Keratinocyte (primary cell): ENCODE measurements at regions not wholly inside any gene's neighbourhood (a gene's known extent, or its start where the extent isn't known, plus 50 kb on each side); places are given as distances from the start of the nearest gene placed in this dataset.

ENCODE experiments used
- DNase-seq: peaks from one replicate; pipeline ENCODE4 v3.0.0-alpha.2; 2011; ENCODE audit warnings: low read depth, missing footprints, low spot score
- FAIRE-seq: peaks from 2 replicates; lab custom pipeline; 2011; peaks lifted over from hg19 to GRCh38; lab: Jason Lieb, UNC
- H2AFZ ChIP-seq: 2 replicates; pipeline ENCODE4 v1.6.0; 2012; ENCODE audit warnings: low read length, control low read depth, inconsistent platforms; ENCODE audit not compliant: control insufficient read depth
- H3K27ac ChIP-seq: 2 replicates; pipeline ENCODE4 v1.5.1; 2011; ENCODE audit warnings: low read length; ENCODE audit not compliant: control insufficient read depth, insufficient read depth
- H3K27me3 ChIP-seq: 3 replicates; pipeline ENCODE4 v1.6.0; 2011; ENCODE audit warnings: low read length; ENCODE audit not compliant: control insufficient read depth, insufficient read depth; ENCODE audit errors: extremely low read depth
- H3K36me3 ChIP-seq, 2 experiments: 2 replicates in 1 of 2; 3 replicates in 1 of 2; pipeline ENCODE4 v1.5.1; 2011; ENCODE audit warnings: low read length in 2 of 2, mild to moderate bottlenecking in 1 of 2; ENCODE audit not compliant: control insufficient read depth in 2 of 2, insufficient read depth in 2 of 2; ENCODE audit errors: extremely low read depth in 1 of 2
- H3K4me1 ChIP-seq: 3 replicates; pipeline ENCODE4 v1.5.1; 2011; ENCODE audit warnings: low read length; ENCODE audit not compliant: control insufficient read depth, insufficient read depth; ENCODE audit errors: extremely low read depth
- H3K4me2 ChIP-seq: 3 replicates; pipeline ENCODE4 v1.6.0; 2011; ENCODE audit warnings: low read depth, low read length; ENCODE audit not compliant: control insufficient read depth, insufficient read depth; ENCODE audit errors: extremely low read depth
- H3K4me3 ChIP-seq, 3 experiments: fragments of 200-600 bp in 1 of 3; sonication (generic) in 1 of 3; 2 replicates in 2 of 3; 3 replicates in 1 of 3; pipeline ENCODE4 v1.5.1; 2011 to 2016; ENCODE audit warnings: low read length in 3 of 3, mild to moderate bottlenecking in 3 of 3, control low read depth in 2 of 3, inconsistent platforms in 1 of 3, low read depth in 1 of 3, mixed read lengths in 1 of 3, mixed run types in 1 of 3, moderate library complexity in 1 of 3; ENCODE audit not compliant: control insufficient read depth in 2 of 3, insufficient read depth in 2 of 3; ENCODE audit errors: extremely low read depth in 1 of 3
- H3K79me2 ChIP-seq: 2 replicates; pipeline ENCODE4 v1.6.0; 2012; ENCODE audit warnings: low read length; ENCODE audit not compliant: control insufficient read depth, insufficient read depth
- H3K9ac ChIP-seq: 3 replicates; pipeline ENCODE4 v1.6.0; 2011; ENCODE audit warnings: low read length; ENCODE audit not compliant: control insufficient read depth, insufficient read depth; ENCODE audit errors: extremely low read depth
- H3K9me1 ChIP-seq: 3 replicates; pipeline ENCODE4 v1.6.0; 2011; ENCODE audit warnings: low read length; ENCODE audit not compliant: control insufficient read depth, insufficient read depth; ENCODE audit errors: extremely low read depth
- H3K9me3 ChIP-seq: 2 replicates; pipeline ENCODE4 v1.5.1; 2012; ENCODE audit warnings: low read depth, low read length; ENCODE audit not compliant: control insufficient read depth
- H4K20me1 ChIP-seq: 3 replicates; pipeline ENCODE4 v1.6.0; 2011; ENCODE audit warnings: low read length; ENCODE audit not compliant: control insufficient read depth, insufficient read depth; ENCODE audit errors: extremely low read depth
- CTCF ChIP-seq, 3 experiments: IDR thresholded peaks in 1 of 3; conservative IDR thresholded peaks in 1 of 3; optimal IDR thresholded peaks in 1 of 3; 2 replicates in 2 of 3; 3 replicates in 1 of 3; pipeline versions ENCODE3 to v1.5.1; 2011; ENCODE audit warnings: low read length in 3 of 3, mild to moderate bottlenecking in 3 of 3, moderate library complexity in 2 of 3, control low read depth in 1 of 3, inconsistent platforms in 1 of 3; ENCODE audit not compliant: insufficient read depth in 2 of 3; ENCODE audit errors: extremely low read depth in 1 of 3
- EZH2 ChIP-seq: IDR thresholded peaks from one replicate; pipeline ENCODE4 v1.6.1; 2012; ENCODE audit warnings: inconsistent platforms, mild to moderate bottlenecking, low read length, moderate library complexity
- dilution Hi-C: fragments of 300-500 bp; cut with MboI; formaldehyde crosslinking; loops from one replicate; pipeline ENCODE4 v1.7.0; 2020; ENCODE audit warnings: low sequenced_read_pairs; ENCODE audit not compliant: extremely low pct_ligation_motif_present

DNA sequence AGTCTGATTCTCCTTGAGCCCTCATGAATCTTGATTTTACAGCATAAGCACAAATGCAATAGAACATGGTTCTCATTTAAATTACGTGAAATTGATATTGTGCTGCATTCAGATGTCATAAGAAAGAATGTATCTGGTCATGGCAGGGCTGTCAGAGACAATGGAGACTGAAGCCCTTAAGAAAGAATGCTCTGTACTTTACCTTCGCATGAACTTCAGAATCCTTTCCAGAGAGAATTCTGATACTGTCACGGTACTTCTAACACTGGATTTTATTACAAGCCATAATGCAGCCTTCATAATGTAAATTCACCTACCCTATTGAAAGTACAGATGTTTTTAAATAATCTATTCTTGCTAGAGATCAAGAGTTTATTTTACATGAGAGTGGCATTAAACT is 677.9 kb upstream of the ADGRL3 start:
- Histone ChIP-seq H3K27ac (no peak overlapping the region), H3K4me3 (no peak overlapping the region), H3K9me3 (no peaks in the 10 kb centered on the region), H3K4me2 (no peak overlapping the region), H3K4me1 (no peaks in the 10 kb centered on the region), H4K20me1 (no peaks in the 10 kb centered on the region), H3K27me3 (no peaks in the 10 kb centered on the region), H3K9me1 (no peaks in the 10 kb centered on the region), H2AFZ (no peak overlapping the region), H3K9ac (no peak overlapping the region), H3K79me2 (no peaks in the 10 kb centered on the region), H3K36me3 (no peaks in the 10 kb centered on the region)
- dilution Hi-C loops: no loop called here
- DNase-seq (no peak), FAIRE-seq (no peak)
- no peak for TF ChIP-seq CTCF (optimal IDR thresholded peaks at IDR 0.05 in 1 of 3, IDR thresholded peaks at IDR 0.05 in 1 of 3, conservative IDR thresholded peaks at IDR 0.05 in 1 of 3; ENCODE audit: extremely low read depth in 1 of 3, insufficient read depth in 2 of 3, low read length in 3 of 3)

GRCh38 chr4:60531776-60532379 is 668.2 kb upstream of the ADGRL3 start:
- no peak overlapping the region for H3K4me3 ChIP-seq
- H3K4me1 ChIP-seq: no peaks in the 10 kb centered on the region
- H4K20me1 ChIP-seq: no peaks in the 10 kb centered on the region
- TF ChIP-seq EZH2: no peak
- TF ChIP-seq CTCF (optimal IDR thresholded peaks at IDR 0.05 in 1 of 3, IDR thresholded peaks at IDR 0.05 in 1 of 3, conservative IDR thresholded peaks at IDR 0.05 in 1 of 3; ENCODE audit: extremely low read depth in 1 of 3, insufficient read depth in 2 of 3, low read length in 3 of 3): no peak
- no peak for FAIRE-seq
- H3K27me3 ChIP-seq: no peaks in the 10 kb centered on the region
- H3K9ac ChIP-seq: no peak overlapping the region
- H3K36me3 ChIP-seq: no peaks in the 10 kb centered on the region
- H3K79me2 ChIP-seq: no peaks in the 10 kb centered on the region
- dilution Hi-C loops: no loop called here
- DNase-seq: no peak
- no peaks in the 10 kb centered on the region for H3K9me3 ChIP-seq
- no peaks in the 10 kb centered on the region for H3K9me1 ChIP-seq
- peak overlapping the region; percentile 14 for H3K4me2 ChIP-seq
- no peak overlapping the region for H3K27ac ChIP-seq
- peak overlapping the region; percentile 23 for H2AFZ ChIP-seq
